ENCODE measurements at regions not wholly inside any gene's neighbourhood (a gene's known extent, or its start where the extent isn't known, plus 50 kb on each side); places are given as distances from the start of the nearest gene placed in this dataset.

- H3K27me3 ChIP-seq (ENCODE audit: insufficient read depth, poor library complexity, severe bottlenecking), result no peaks in the 10 kb centered on the region
- DNase-seq (ENCODE audit: low read depth in 1 of 2, low spot score in 1 of 2), result peak in 1 of 2 experiments; percentile 35
- H3K4me3 ChIP-seq (replicated peaks; ENCODE audit: insufficient read depth, low read length), result no peak overlapping the region
- no peak overlapping the region; the same call in 1 of the 2 replicates for H3K27ac ChIP-seq (replicated peaks)
- TF ChIP-seq CTCF (IDR thresholded peaks at IDR 0.05; ENCODE audit: insufficient read depth, low read length) (no peak), POLR2AphosphoS5 (IDR thresholded peaks at IDR 0.05; ENCODE audit: low read depth) (no peak), GABPA (IDR thresholded peaks at IDR 0.05; ENCODE audit: low read depth) (no peak), SPI1 (IDR thresholded peaks at IDR 0.05; ENCODE audit: borderline replicate concordance, low read depth) (no peak), REST (IDR thresholded peaks at IDR 0.05; ENCODE audit: insufficient replicate concordance, low read depth) (no peak)
Observed at GRCh38 chr4:11081006-11081405, 347.7 kb downstream of the HS3ST1 start.

- TF ChIP-seq SPI1 (IDR thresholded peaks at IDR 0.05; ENCODE audit: borderline replicate concordance, low read depth) (no peak), POLR2AphosphoS5 (IDR thresholded peaks at IDR 0.05; ENCODE audit: low read depth) (no peak), CTCF (IDR thresholded peaks at IDR 0.05; ENCODE audit: insufficient read depth, low read length) (no peak), REST (IDR thresholded peaks at IDR 0.05; ENCODE audit: insufficient replicate concordance, low read depth) (no peak), GABPA (IDR thresholded peaks at IDR 0.05; ENCODE audit: low read depth) (no peak)
- Histone ChIP-seq H3K4me3 (replicated peaks; ENCODE audit: insufficient read depth, low read length) (no peak overlapping the region), H3K27ac (replicated peaks) (no peak overlapping the region), H3K27me3 (ENCODE audit: insufficient read depth, poor library complexity, severe bottlenecking) (no peaks in the 10 kb centered on the region)
- no peak for DNase-seq (ENCODE audit: low read depth in 1 of 2, low spot score in 1 of 2)
Observed at GRCh38 chr4:11079171-11079570, 349.5 kb downstream of the HS3ST1 start.

- Histone ChIP-seq H3K27ac (replicated peaks) (no peak overlapping the region), H3K4me3 (replicated peaks; ENCODE audit: insufficient read depth, low read length) (no peak overlapping the region), H3K27me3 (ENCODE audit: insufficient read depth, poor library complexity, severe bottlenecking) (no peaks in the 10 kb centered on the region)
- DNase-seq (ENCODE audit: low read depth in 1 of 2, low spot score in 1 of 2), result no peak
- TF ChIP-seq GABPA (IDR thresholded peaks at IDR 0.05; ENCODE audit: low read depth) (no peak), REST (IDR thresholded peaks at IDR 0.05; ENCODE audit: insufficient replicate concordance, low read depth) (no peak), POLR2AphosphoS5 (IDR thresholded peaks at IDR 0.05; ENCODE audit: low read depth) (no peak), CTCF (IDR thresholded peaks at IDR 0.05; ENCODE audit: insufficient read depth, low read length) (no peak), SPI1 (IDR thresholded peaks at IDR 0.05; ENCODE audit: borderline replicate concordance, low read depth) (no peak)
Observed at GRCh38 chr4:11074581-11075241, 354.0 kb downstream of the HS3ST1 start.
